WTC11 (cell line): ENCODE measurements at regions not wholly inside any gene's neighbourhood (a gene's known extent, or its start where the extent isn't known, plus 50 kb on each side); places are given as distances from the start of the nearest gene placed in this dataset.
"Not testable (repeated sequence)": the region's sequence is repeated elsewhere in the genome, so short reads cannot be mapped to it uniquely, and the experiment has no call there.

Experiments
- ATAC-seq: fragments of 200-7000 bp; cut with Tn5 transposase; 2 replicates; pipeline ENCODE4 v1.10.0; 2021; ENCODE audit warnings: mild to moderate bottlenecking, moderate library complexity
- CTCF ChIA-PET: fragments of 300-600 bp; sonication (Branson Sonifier 250); formaldehyde crosslinking; loops from one replicate; lab custom pipeline; 2021; ENCODE audit warnings: antibody characterized with exemption; lab: Charles Lee
- POLR2A ChIA-PET: fragments of 350-600 bp; sonication (Branson Sonifier 250); formaldehyde crosslinking; loops from one replicate; lab custom pipeline; 2021; ENCODE audit warnings: antibody characterized with exemption; lab: Charles Lee
- DNase-seq: peaks from one replicate; pipeline ENCODE4 v3.0.0; 2021; ENCODE audit warnings: low spot score
- H3K27ac Mint-ChIP-seq: 2 replicates; pipeline ENCODE4 v1.8.0; 2021; ENCODE audit warnings: mixed read lengths
- H3K27me3 Mint-ChIP-seq: 2 replicates; pipeline ENCODE4 v1.8.0; 2021; ENCODE audit warnings: low read depth, mild to moderate bottlenecking, moderate library complexity, mixed read lengths
- H3K36me3 Mint-ChIP-seq: 2 replicates; pipeline ENCODE4 v1.8.0; 2021; ENCODE audit warnings: mixed read lengths
- H3K4me1 Mint-ChIP-seq: 2 replicates; pipeline ENCODE4 v1.8.0; 2022; ENCODE audit warnings: mixed read lengths
- H3K4me3 Mint-ChIP-seq: 2 replicates; pipeline ENCODE4 v1.8.0; 2021; ENCODE audit warnings: mild to moderate bottlenecking, moderate library complexity, mixed read lengths
- H3K9me3 Mint-ChIP-seq: 2 replicates; pipeline ENCODE4 v1.8.0; 2021; ENCODE audit warnings: mixed read lengths
- ATF1 ChIP-seq: sonication (generic); formaldehyde crosslinking; IDR thresholded peaks from 2 replicates; pipeline ENCODE4 v1.8.1; 2023; ENCODE audit warnings: mild to moderate bottlenecking, moderate library complexity, missing genetic modification reagents
- ELF4 ChIP-seq: sonication (generic); formaldehyde crosslinking; IDR thresholded peaks from 2 replicates; pipeline ENCODE4 v1.8.1; 2022; ENCODE audit warnings: low read depth, mild to moderate bottlenecking, moderate library complexity, missing genetic modification reagents
- FOXJ3 ChIP-seq: sonication (generic); formaldehyde crosslinking; IDR thresholded peaks from 2 replicates; pipeline ENCODE4 v1.9.0; 2021; ENCODE audit warnings: missing genetic modification reagents, mild to moderate bottlenecking, borderline replicate concordance
- FOXP4 ChIP-seq: sonication (generic); formaldehyde crosslinking; IDR thresholded peaks from 2 replicates; pipeline ENCODE4 v1.8.0; 2022; ENCODE audit warnings: mild to moderate bottlenecking, missing genetic modification reagents
- HMGXB4 ChIP-seq: sonication (generic); formaldehyde crosslinking; IDR thresholded peaks from 2 replicates; pipeline ENCODE4 v1.8.1; 2023; ENCODE audit warnings: mild to moderate bottlenecking, moderate library complexity, missing genetic modification reagents
- KAT7 ChIP-seq: sonication (generic); formaldehyde crosslinking; IDR thresholded peaks from 2 replicates; pipeline ENCODE4 v1.8.1; 2023; ENCODE audit warnings: missing genetic modification reagents, mild to moderate bottlenecking, borderline replicate concordance
- NR3C1 ChIP-seq: sonication (generic); formaldehyde crosslinking; conservative IDR thresholded peaks from 2 replicates; pipeline ENCODE4 v1.8.1; 2023; ENCODE audit warnings: low read depth, mild to moderate bottlenecking, missing genetic modification reagents
- ZNF425 ChIP-seq: fragments of 250-450 bp; sonication (Bioruptor Pico); conservative IDR thresholded peaks from 2 replicates; pipeline ENCODE4 v1.9.0; 2021; ENCODE audit warnings: mild to moderate bottlenecking
- TF ChIP-seq, protein P1 (sequence below): sonication (generic); formaldehyde crosslinking; IDR thresholded peaks from 2 replicates; pipeline ENCODE4 v1.8.0; 2023; ENCODE audit warnings: missing genetic modification reagents
- TF ChIP-seq, protein P2 (sequence below): sonication (generic); formaldehyde crosslinking; IDR thresholded peaks from 2 replicates; pipeline ENCODE4 v1.8.1; 2023; ENCODE audit warnings: mild to moderate bottlenecking, missing genetic modification reagents

- no peak overlapping the region for H3K27ac Mint-ChIP-seq
- ChIA-PET POLR2A (no interaction called here), CTCF (interaction anchor here (0.9 to 1.9 kb wide), 3 partner anchors 15 to 56 kb away, joined by 3 to 10 read pairs (median 4); no protein-coding TSS in a partner anchor)
- H3K9me3 Mint-ChIP-seq: no peaks in the 10 kb centered on the region
- no peak for ATAC-seq
- TF ChIP-seq, protein P1, sequence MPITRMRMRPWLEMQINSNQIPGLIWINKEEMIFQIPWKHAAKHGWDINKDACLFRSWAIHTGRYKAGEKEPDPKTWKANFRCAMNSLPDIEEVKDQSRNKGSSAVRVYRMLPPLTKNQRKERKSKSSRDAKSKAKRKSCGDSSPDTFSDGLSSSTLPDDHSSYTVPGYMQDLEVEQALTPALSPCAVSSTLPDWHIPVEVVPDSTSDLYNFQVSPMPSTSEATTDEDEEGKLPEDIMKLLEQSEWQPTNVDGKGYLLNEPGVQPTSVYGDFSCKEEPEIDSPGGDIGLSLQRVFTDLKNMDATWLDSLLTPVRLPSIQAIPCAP (CRISPR knock-in tag): no peak
- TF ChIP-seq FOXP4 (CRISPR knock-in tag): no peak
- no peak for TF ChIP-seq NR3C1
- TF ChIP-seq FOXJ3 (CRISPR knock-in tag): no peak
- TF ChIP-seq, protein P2, sequence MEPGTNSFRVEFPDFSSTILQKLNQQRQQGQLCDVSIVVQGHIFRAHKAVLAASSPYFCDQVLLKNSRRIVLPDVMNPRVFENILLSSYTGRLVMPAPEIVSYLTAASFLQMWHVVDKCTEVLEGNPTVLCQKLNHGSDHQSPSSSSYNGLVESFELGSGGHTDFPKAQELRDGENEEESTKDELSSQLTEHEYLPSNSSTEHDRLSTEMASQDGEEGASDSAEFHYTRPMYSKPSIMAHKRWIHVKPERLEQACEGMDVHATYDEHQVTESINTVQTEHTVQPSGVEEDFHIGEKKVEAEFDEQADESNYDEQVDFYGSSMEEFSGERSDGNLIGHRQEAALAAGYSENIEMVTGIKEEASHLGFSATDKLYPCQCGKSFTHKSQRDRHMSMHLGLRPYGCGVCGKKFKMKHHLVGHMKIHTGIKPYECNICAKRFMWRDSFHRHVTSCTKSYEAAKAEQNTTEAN: no peak
- H3K4me3 Mint-ChIP-seq: no peak overlapping the region
- no peaks in the 10 kb centered on the region for H3K27me3 Mint-ChIP-seq
- DNase-seq: no peak
- H3K36me3 Mint-ChIP-seq: no peaks in the 10 kb centered on the region
- peaks cover 5% of the 10 kb centered on the region for H3K4me1 Mint-ChIP-seq
Measured at GRCh38 chr14:22177870-22178269, 411.2 kb downstream of the DAD1 start.

- ChIA-PET POLR2A (no interaction called here), CTCF (interaction anchor here (0.9 to 3.7 kb wide), 3 partner anchors 14 to 55 kb away, joined by 3 to 11 read pairs (median 10); no protein-coding TSS in a partner anchor)
Measured at GRCh38 chr14:22176957-22177356, 412.1 kb downstream of the DAD1 start.

DNA sequence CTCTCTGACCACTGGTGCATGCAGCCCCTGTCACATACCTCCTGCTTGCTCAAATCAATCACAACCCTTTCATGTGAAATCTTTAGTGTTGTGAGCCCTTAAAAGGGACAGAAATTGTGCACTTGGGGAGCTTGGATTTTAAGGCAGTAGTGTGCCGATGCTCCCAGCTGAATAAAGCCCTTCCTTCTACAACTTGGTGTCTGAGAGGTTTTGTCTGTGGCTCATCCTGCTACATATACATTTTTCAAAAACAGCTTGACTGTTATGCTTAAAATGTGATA is 413.8 kb downstream of the DAD1 start:
- POLR2A ChIA-PET, H3K9me3 Mint-ChIP-seq, ATAC-seq, H3K27ac Mint-ChIP-seq, H3K36me3 Mint-ChIP-seq, H3K27me3 Mint-ChIP-seq, H3K4me3 Mint-ChIP-seq, DNase-seq: not testable (repeated sequence)
- peaks cover 24% of the 10 kb centered on the region for H3K4me1 Mint-ChIP-seq
- CTCF ChIA-PET: interaction anchor here (3.7 kb wide), 1 partner anchor 12 kb away, joined by 11 read pairs; no protein-coding TSS in a partner anchor

More at GRCh38 chr14:22176957-22177356, 412.1 kb downstream of the DAD1 start:
- Mint-ChIP-seq H3K4me1 (peaks cover 14% of the 10 kb centered on the region), H3K36me3 (no peaks in the 10 kb centered on the region), H3K27ac (no peak overlapping the region), H3K27me3 (no peaks in the 10 kb centered on the region), H3K9me3 (no peaks in the 10 kb centered on the region), H3K4me3 (no peak overlapping the region)
- TF ChIP-seq ELF4 (CRISPR knock-in tag) (no peak), KAT7 (CRISPR knock-in tag) (no peak), ZNF425 (CRISPR knock-in tag) (no peak), ATF1 (CRISPR knock-in tag) (no peak), HMGXB4 (CRISPR knock-in tag) (no peak)
- ATAC-seq: no peak
- DNase-seq: no peak
